Chondrocyte (in vitro differentiated cells): ENCODE measurements at regions not wholly inside any gene's neighbourhood (a gene's known extent, or its start where the extent isn't known, plus 50 kb on each side); places are given as distances from the start of the nearest gene placed in this dataset.

ENCODE experiments used
- DNase-seq: peaks from one replicate; pipeline ENCODE4 v3.0.0; 2021; ENCODE audit warnings: mixed read lengths, low spot score
- H3K27ac Mint-ChIP-seq: one replicate; pipeline ENCODE4 v1.8.0; 2021; ENCODE audit warnings: mild to moderate bottlenecking, moderate library complexity, mixed read lengths; ENCODE audit not compliant: unreplicated experiment
- H3K27me3 Mint-ChIP-seq: 2 replicates; pipeline ENCODE4 v1.8.0; 2021; ENCODE audit warnings: low read depth, mixed read lengths
- H3K36me3 Mint-ChIP-seq: 2 replicates; pipeline ENCODE4 v1.8.0; 2021; ENCODE audit warnings: low read depth, mixed read lengths
- H3K4me1 Mint-ChIP-seq: 2 replicates; pipeline ENCODE4 v1.8.0; 2021; ENCODE audit warnings: low read depth, mild to moderate bottlenecking, mixed read lengths
- H3K4me3 Mint-ChIP-seq: one replicate; pipeline ENCODE4 v1.8.0; 2021; ENCODE audit warnings: mild to moderate bottlenecking, moderate library complexity, mixed read lengths; ENCODE audit not compliant: unreplicated experiment
- H3K9me3 Mint-ChIP-seq: 2 replicates; pipeline ENCODE4 v1.8.0; 2021; ENCODE audit warnings: low read depth, mixed read lengths
- CTCF ChIP-seq: fragments of 200-600 bp; sonication (generic); IDR thresholded peaks from 2 replicates; pipeline ENCODE4 v1.5.0; 2021; ENCODE audit warnings: antibody characterized with exemption, mild to moderate bottlenecking, moderate library complexity

- H3K4me1 Mint-ChIP-seq: no peaks in the 10 kb centered on the region
- H3K36me3 Mint-ChIP-seq: no peaks in the 10 kb centered on the region
These were observed 68.3 kb upstream of the YPEL5 start for GRCh38 chr2:30078521-30078920.

GRCh38 chr2:30084915-30085314 is 61.9 kb upstream of the YPEL5 start:
- Mint-ChIP-seq H3K27ac (no peak overlapping the region), H3K4me3 (no peak overlapping the region), H3K36me3 (no peaks in the 10 kb centered on the region), H3K9me3 (no peaks in the 10 kb centered on the region), H3K4me1 (no peaks in the 10 kb centered on the region), H3K27me3 (peaks cover 66% of the 10 kb centered on the region)
- no peak for TF ChIP-seq CTCF
- DNase-seq: no peak

More at GRCh38 chr2:30078521-30078920, 68.3 kb upstream of the YPEL5 start:
- Mint-ChIP-seq H3K9me3 (no peaks in the 10 kb centered on the region), H3K4me3 (no peak overlapping the region), H3K27ac (no peak overlapping the region), H3K27me3 (peaks cover 60% of the 10 kb centered on the region)
- TF ChIP-seq CTCF: no peak
- DNase-seq: no peak

- Mint-ChIP-seq H3K27ac (no peak overlapping the region), H3K36me3 (no peaks in the 10 kb centered on the region), H3K4me3 (no peak overlapping the region), H3K27me3 (peaks cover 60% of the 10 kb centered on the region), H3K4me1 (no peaks in the 10 kb centered on the region), H3K9me3 (no peaks in the 10 kb centered on the region)
- TF ChIP-seq CTCF: no peak
- DNase-seq: no peak
These were observed 57.6 kb upstream of the YPEL5 start for GRCh38 chr2:30089171-30089570.

- no peak for DNase-seq
- H3K4me3 Mint-ChIP-seq: no peak overlapping the region
- TF ChIP-seq CTCF: no peak
These were observed 51.4 kb upstream of the YPEL5 start for GRCh38 chr2:30095402-30095801.

GRCh38 chr2:30096451-30096850 is 50.4 kb upstream of the YPEL5 start:
- Mint-ChIP-seq H3K4me1 (no peaks in the 10 kb centered on the region), H3K27me3 (peaks cover 44% of the 10 kb centered on the region), H3K9me3 (peaks cover 3% of the 10 kb centered on the region), H3K27ac (no peak overlapping the region), H3K4me3 (no peak overlapping the region), H3K36me3 (peaks cover 3% of the 10 kb centered on the region)
- no peak for TF ChIP-seq CTCF
- no peak for DNase-seq

More at GRCh38 chr2:30095402-30095801, 51.4 kb upstream of the YPEL5 start:
- no peak overlapping the region for H3K27ac Mint-ChIP-seq
- H3K36me3 Mint-ChIP-seq: peaks cover 3% of the 10 kb centered on the region
- no peaks in the 10 kb centered on the region for H3K9me3 Mint-ChIP-seq
- H3K27me3 Mint-ChIP-seq: peaks cover 46% of the 10 kb centered on the region
- H3K4me1 Mint-ChIP-seq: no peaks in the 10 kb centered on the region
